HK-2 (cell line): ENCODE measurements at regions not wholly inside any gene's neighbourhood (a gene's known extent, or its start where the extent isn't known, plus 50 kb on each side); places are given as distances from the start of the nearest gene placed in this dataset.

Source experiments
- DNase-seq: peaks from one replicate; pipeline ENCODE4 v3.0.0-alpha.2; 2018; ENCODE audit not compliant: unreplicated experiment

- DNase-seq, result no peak
Observed at GRCh38 chr20:10990625-10991382, 317.0 kb upstream of the JAG1 start.

- DNase-seq, result no peak
Observed at GRCh38 chr20:10992731-10993130, 318.9 kb upstream of the JAG1 start.

DNA sequence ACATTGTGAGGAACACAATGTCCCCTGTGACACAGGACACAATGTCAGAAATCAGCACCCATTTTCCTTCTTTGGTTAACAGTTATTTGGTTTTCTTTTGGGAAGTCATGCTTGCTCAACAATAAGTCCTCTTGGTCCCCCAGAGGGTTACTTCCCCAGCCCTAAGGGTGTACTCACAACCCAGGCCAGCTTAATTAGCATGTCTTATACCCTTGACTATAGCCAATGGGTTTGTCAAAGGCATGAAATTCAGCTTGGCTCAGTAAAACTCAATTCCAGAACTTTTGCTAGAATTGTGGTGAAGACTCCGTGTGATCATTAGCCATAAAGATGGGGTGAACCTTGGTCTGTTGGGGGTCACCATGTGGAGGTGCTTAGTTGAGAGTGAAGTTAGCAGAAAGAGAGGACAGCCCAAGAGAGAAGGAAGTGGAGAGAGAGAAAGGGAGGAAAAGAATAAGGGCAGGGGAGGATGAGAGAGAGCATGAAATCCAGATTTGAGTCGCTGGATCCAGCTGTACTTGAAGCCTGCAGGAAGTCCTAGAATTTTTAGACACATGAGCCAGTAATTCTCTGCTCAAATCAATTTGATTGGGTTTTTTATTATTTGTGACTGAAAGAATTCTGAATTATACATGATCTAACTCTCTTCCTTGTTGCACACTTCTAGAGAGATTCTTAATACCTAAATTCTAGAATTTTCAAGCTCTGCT, 321.3 kb upstream of the JAG1 start:
- DNase-seq, result no peak

- no peak for DNase-seq
Observed at GRCh38 chr20:10998476-10998875, 324.7 kb upstream of the JAG1 start.

DNA sequence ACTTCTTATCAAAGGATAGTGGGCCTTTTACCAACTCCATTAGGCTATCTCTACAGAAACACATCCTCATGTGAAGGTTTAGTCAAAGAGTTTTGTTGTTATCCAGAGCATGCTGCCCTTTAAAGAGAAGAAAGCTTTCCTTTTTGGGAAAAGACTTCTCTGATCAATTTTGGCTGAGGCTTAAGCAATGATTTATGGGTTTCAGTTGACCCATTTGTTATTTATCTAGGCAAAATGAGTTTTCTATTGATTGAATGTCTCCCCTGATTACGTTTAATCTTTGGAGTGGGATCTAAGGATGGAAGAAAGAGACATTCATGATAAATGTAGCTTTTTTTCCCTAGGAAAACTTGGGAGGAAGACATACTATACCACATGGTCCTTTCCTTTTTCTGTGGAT, 326.6 kb upstream of the JAG1 start:
- no peak for DNase-seq

- DNase-seq, result no peak
Observed at GRCh38 chr20:11001302-11001701, 327.5 kb upstream of the JAG1 start.

DNA sequence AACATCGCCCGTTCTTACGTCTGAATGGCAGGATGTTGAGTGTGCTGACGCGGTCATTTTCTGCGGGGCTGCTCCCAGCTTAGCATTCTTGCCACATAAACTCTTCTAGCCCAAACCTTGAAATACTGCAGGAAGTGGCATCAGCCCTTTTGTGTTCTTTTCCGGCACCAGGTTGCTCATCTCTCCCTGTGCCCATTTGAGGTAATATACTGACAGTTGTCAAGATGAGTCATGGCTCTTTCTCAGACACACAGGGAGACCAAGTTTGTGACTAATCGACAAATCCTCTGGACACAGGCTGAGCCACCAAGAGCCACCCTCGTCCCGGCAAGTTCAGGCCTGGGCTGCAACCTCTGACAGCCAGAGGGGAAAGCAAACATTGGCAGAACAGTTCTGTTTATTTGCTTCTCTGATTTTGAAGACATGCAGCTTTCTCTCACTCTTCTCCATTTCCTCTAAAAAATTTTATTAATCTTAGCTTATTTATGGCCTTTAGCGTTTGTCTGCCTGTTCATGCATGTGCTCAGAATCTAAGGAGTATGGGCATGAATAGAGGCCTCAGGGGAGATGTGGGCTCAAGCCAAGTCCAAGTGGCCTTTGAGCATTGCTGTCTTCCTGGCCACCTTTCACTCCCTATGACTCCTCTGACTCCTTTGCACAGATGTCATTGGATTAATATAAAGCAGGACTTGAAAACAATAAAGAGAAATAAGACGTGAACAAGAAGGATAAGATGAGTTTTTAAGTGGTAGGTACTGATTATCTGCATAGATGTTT, 328.2 kb upstream of the JAG1 start:
- peak; percentile 89 for DNase-seq

DNA sequence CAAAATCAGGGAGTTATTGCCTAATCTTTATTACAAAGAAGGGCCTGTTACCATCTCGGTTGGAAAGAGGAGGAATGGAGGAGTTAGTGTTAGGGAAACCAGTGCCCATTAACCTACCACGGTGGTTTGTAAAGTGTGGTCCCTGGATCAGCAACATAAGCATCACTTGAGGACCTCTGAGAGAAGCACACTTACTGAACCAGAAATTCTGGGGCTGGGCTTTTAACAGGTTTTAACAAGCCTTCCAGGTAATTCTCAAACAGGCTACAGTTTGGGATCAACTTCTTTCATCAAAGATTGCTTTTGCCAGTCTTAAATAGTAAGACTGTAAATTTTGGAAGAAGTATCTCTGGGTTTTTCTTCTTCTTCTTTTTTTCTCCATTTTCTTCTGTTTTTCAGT, 329.5 kb upstream of the JAG1 start:
- DNase-seq, result no peak

GRCh38 chr20:11008444-11009033, 334.7 kb upstream of the JAG1 start:
- no peak for DNase-seq

GRCh38 chr20:11011653-11012052, 337.9 kb upstream of the JAG1 start:
- no peak for DNase-seq

DNA sequence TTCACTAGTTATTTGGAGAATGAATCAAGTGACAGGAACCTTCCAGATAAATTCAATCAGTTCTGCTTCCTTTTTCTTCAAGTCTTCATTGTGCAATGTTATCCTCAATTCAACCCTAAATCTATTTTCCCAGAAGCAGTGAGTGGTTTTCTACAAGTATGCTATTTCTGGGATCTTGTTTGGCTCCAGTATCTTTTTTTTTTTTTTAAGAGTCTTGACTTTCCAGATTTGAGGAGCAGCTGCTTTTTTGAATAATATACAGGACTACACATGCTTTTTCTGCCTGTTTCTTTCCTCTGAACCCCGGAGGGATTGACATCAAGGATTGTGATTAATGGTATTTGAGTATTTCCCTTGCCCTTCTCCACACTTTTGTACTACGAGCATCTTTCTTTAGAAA, 339.2 kb upstream of the JAG1 start:
- no peak for DNase-seq

DNA sequence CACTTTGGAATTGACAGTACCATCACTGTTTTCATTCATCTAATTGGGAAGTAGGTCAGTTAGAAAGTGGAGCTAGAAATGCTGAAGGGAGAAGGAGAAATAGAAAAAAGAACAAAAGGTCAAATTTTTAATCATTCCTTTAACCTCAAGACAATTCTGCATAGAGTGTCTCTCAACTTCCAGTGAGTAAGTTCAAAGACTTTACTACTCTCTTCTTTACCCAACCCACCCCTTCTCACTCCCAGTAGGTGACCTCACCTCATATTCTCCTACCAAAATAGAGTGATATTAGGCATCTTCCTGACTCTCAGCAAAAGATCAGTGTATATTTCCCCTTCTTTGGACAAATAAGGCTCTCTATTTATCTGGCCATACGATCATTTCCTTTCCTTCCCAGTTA, 340.0 kb upstream of the JAG1 start:
- DNase-seq, result no peak

GRCh38 chr20:11015440-11015839, 341.6 kb upstream of the JAG1 start:
- DNase-seq, result no peak

DNA sequence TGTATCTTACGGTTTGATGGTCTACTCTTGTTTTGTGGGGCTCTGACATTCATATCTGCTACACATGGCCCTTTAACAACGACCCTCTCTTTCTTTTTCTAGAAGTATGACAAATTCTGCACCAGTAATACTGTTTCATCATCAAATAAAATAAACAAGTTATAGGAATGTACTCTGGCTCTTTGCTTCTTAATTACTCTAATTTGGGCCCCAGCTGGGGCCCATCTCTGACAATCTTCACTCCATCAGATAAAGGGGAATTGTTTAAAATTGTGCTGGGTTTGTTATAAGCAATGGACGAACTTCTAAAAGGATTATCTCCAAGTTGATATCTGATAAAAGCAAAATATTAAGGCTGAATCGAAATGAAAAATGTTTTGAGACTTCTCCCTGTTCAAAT, 343.6 kb upstream of the JAG1 start:
- DNase-seq, result no peak

DNA sequence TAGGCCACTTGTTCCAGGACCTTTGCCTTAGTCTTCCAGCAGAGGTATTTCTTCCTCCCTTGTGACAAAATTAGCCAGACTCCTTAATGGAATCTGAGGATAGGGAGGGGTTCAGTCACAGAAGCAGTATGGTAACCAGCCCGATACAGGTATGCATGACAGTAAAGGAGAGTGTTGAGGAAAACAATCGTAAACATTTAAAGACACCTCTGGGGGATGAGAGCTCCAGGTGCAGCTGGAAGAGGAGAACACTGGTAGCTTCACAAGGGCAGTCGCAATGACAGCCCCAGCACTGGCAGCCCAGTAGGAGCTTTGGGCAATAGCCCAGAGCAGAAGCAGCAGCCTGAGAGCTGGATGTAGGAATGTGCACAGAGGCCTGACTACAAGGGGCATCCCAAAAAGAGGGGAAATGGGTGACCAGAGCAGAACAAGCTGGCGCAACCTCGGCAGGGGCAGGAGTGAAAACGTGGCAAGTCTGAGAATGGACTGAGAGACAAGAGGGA, 344.9 kb upstream of the JAG1 start:
- no peak for DNase-seq

- no peak for DNase-seq
Observed at GRCh38 chr20:11020712-11021111, 346.9 kb upstream of the JAG1 start.

DNA sequence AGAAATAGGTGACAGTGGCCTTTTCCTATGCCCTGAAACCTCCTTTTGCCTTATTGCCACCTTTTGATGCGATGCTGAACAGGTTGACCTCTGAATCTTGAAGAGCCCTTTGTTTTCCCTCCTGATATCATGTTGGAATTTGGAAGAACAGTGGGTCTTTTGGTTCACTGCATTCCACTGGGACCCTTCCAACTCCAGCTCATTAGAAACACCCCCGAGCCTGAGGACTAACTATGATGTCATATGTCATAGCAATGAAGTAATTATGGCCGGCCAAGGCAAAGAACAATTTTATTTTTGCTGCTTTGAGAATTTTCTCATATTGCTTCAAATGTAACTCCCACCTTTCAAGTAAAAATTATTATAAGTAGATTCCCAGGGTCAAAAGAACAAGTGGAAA, 353.4 kb upstream of the JAG1 start:
- no peak for DNase-seq

- no peak for DNase-seq
Observed at GRCh38 chr20:11030351-11030750, 356.6 kb upstream of the JAG1 start.

- no peak for DNase-seq
Observed at GRCh38 chr20:11031300-11031699, 357.5 kb upstream of the JAG1 start.

DNA sequence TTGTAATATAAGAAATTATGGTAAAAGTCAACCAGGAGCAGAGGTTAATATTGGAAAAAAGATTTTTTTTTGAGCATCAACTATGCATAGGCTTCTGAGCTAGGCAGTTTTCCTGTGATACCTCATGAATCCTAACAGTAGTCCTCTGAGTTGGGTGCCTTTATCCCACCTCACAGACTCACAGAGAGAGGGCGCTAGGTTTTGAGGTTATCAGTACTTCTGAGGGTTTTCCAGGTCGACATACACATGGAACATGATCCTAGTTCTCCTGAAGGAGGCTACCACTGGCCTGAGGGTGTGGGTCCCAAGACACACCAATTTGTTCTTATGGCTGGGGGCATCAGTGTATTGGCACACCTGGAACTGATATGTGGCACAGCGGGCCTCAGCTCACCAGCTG, 358.8 kb upstream of the JAG1 start:
- DNase-seq, result no peak

GRCh38 chr20:11034025-11034424, 360.2 kb upstream of the JAG1 start:
- DNase-seq, result no peak

GRCh38 chr20:11035211-11035610, 361.4 kb upstream of the JAG1 start:
- DNase-seq, result no peak
